ENCODE measurements at regions not wholly inside any gene's neighbourhood (a gene's known extent, or its start where the extent isn't known, plus 50 kb on each side); places are given as distances from the start of the nearest gene placed in this dataset.
"Not testable (repeated sequence)": the region's sequence is repeated elsewhere in the genome, so short reads cannot be mapped to it uniquely, and the experiment has no call there.

DNA sequence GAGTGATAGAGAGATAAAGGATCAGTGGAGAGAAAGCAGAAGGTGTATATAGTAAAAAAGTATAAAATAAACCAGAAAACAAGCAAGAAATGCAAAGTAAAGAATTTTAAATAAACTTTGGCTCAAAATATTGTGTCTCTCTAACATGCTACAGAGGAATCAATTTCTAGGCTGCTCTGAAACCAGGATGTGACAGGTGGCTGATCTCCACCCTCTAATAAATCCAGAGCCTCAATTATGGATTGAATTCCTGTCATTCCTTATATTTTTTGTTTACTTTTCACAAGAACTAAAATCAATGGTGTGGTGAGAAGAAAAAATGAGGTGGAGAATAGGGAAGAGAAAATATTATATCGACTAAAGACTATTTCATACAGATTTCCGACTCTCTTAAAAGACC lies 965.1 kb upstream of the SEMA6A start:
- DNase-seq (ENCODE audit: low spot score), result no peak
- intact Hi-C loops (cut with micrococcal nuclease; ENCODE audit: unreplicated experiment), result no loop called here
- TF ChIP-seq, protein P1, sequence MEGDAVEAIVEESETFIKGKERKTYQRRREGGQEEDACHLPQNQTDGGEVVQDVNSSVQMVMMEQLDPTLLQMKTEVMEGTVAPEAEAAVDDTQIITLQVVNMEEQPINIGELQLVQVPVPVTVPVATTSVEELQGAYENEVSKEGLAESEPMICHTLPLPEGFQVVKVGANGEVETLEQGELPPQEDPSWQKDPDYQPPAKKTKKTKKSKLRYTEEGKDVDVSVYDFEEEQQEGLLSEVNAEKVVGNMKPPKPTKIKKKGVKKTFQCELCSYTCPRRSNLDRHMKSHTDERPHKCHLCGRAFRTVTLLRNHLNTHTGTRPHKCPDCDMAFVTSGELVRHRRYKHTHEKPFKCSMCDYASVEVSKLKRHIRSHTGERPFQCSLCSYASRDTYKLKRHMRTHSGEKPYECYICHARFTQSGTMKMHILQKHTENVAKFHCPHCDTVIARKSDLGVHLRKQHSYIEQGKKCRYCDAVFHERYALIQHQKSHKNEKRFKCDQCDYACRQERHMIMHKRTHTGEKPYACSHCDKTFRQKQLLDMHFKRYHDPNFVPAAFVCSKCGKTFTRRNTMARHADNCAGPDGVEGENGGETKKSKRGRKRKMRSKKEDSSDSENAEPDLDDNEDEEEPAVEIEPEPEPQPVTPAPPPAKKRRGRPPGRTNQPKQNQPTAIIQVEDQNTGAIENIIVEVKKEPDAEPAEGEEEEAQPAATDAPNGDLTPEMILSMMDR (conservative IDR thresholded peaks at IDR 0.05; ENCODE audit: low read length), result no peak
- TF ChIP-seq EZH2phosphoT487 (IDR thresholded peaks at IDR 0.05; ENCODE audit: borderline replicate concordance, low read depth, low read length), result no peak
- POLR2A ChIA-PET, result interaction anchor here (0.5 to 0.7 kb wide), 2 partner anchors 541 to 897 kb away, joined by 5 to 7 read pairs; no protein-coding TSS in a partner anchor
- Histone ChIP-seq H3K9me3 (ENCODE audit: low read length) (no peaks in the 10 kb centered on the region), H4K20me1 (ENCODE audit: insufficient read depth, low read length) (no peaks in the 10 kb centered on the region), H3K4me3 (ENCODE audit: low read depth, low read length, poor library complexity, severe bottlenecking) (no peak overlapping the region), H2AFZ (ENCODE audit: low read length) (no peak overlapping the region), H3K27ac (ENCODE audit: low read depth, low read length, poor library complexity, severe bottlenecking) (no peak overlapping the region), H3K79me2 (ENCODE audit: insufficient read depth, low read depth, low read length) (no peaks in the 10 kb centered on the region), H3K36me3 (ENCODE audit: insufficient read depth, low read length) (no peaks in the 10 kb centered on the region), H3K9me2 (ENCODE audit: insufficient read depth, low read length) (no peaks in the 10 kb centered on the region), H3K4me2 (ENCODE audit: low read length) (no peak overlapping the region), H3K4me1 (ENCODE audit: insufficient read depth, low read length, poor library complexity, severe bottlenecking) (no peaks in the 10 kb centered on the region)
- no TSS peak for BruUV-seq (replicated peaks)
- CTCF ChIA-PET (ENCODE audit: unreplicated experiment), result no interaction called here

DNA sequence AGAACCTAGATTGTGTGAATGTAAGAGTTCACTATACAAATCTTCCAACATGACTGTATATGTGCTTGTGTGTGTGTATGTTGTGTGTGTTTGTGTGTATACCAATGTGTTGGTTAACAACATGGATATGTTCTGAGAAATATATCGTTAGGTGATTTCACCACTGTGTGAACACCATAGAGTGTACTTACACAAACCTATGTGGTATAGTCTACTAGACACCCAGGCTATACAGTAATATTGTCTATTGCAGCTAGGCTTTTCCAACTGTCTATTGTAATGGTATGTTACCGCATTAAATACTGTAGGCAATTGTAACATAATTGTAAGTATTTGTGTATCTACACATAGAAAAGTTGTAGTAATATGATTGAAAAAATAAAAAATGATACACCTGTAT lies 959.2 kb upstream of the SEMA6A start:
- no peak overlapping the region for H3K27ac ChIP-seq (ENCODE audit: low read depth, low read length, poor library complexity, severe bottlenecking)
- H3K9me3 ChIP-seq (ENCODE audit: low read length), result no peaks in the 10 kb centered on the region
- no peaks in the 10 kb centered on the region for H3K79me2 ChIP-seq (ENCODE audit: insufficient read depth, low read depth, low read length)
- no peaks in the 10 kb centered on the region for H4K20me1 ChIP-seq (ENCODE audit: insufficient read depth, low read length)
- no peak for TF ChIP-seq EZH2phosphoT487 (IDR thresholded peaks at IDR 0.05; ENCODE audit: borderline replicate concordance, low read depth, low read length)
- TF ChIP-seq, protein P1 (conservative IDR thresholded peaks at IDR 0.05; ENCODE audit: low read length), result no peak
- BruUV-seq (replicated peaks), result no TSS peak
- no peak overlapping the region for H2AFZ ChIP-seq (ENCODE audit: low read length)
- H3K9me2 ChIP-seq (ENCODE audit: insufficient read depth, low read length), result no peaks in the 10 kb centered on the region
- intact Hi-C loops (cut with micrococcal nuclease; ENCODE audit: unreplicated experiment), result no loop called here
- no peak for DNase-seq (ENCODE audit: low spot score)
- H3K4me2 ChIP-seq (ENCODE audit: low read length), result no peak overlapping the region
- ChIA-PET POLR2A (no interaction called here), CTCF (ENCODE audit: unreplicated experiment) (no interaction called here)
- no peak overlapping the region for H3K4me3 ChIP-seq (ENCODE audit: low read depth, low read length, poor library complexity, severe bottlenecking)
- no peaks in the 10 kb centered on the region for H3K36me3 ChIP-seq (ENCODE audit: insufficient read depth, low read length)
- H3K4me1 ChIP-seq (ENCODE audit: insufficient read depth, low read length, poor library complexity, severe bottlenecking), result no peaks in the 10 kb centered on the region

DNA sequence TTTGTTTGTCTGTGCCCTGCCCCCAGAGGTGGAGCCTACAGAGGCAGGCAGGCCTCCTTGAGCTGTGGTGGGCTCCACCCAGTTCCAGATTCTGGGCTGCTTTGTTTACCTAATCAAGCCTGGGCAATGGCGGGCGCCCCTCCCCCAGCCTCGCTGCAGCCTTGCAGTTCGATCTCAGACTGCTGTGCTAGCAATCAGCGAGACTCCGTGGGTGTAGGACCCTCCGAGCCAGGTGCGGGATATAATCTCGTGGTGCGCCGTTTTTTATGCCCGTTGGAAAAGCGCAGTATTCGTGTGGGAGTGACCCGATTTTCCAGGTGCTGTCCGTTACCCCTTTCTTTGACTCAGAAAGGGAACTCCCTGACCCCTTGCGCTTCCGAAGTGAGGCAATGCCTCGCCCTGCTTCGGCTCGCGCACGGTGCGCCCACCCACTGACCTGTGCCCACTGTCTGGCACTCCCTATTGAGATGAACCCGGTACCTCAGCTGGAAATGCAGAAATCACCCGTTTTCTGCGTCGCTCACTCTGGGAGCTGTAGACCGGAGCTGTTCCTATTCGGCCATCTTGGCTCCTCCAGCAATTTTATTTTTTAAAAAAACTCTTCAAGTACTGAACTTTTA lies 958.5 kb upstream of the SEMA6A start:
- CTCF ChIA-PET (ENCODE audit: unreplicated experiment); H3K9me2 ChIP-seq (ENCODE audit: insufficient read depth, low read length); BruUV-seq (replicated peaks); H3K79me2 ChIP-seq (ENCODE audit: insufficient read depth, low read depth, low read length); H3K36me3 ChIP-seq (ENCODE audit: insufficient read depth, low read length); H4K20me1 ChIP-seq (ENCODE audit: insufficient read depth, low read length); intact Hi-C loops (cut with micrococcal nuclease; ENCODE audit: unreplicated experiment); DNase-seq (ENCODE audit: low spot score); POLR2A ChIA-PET; H2AFZ ChIP-seq (ENCODE audit: low read length); H3K4me3 ChIP-seq (ENCODE audit: low read depth, low read length, poor library complexity, severe bottlenecking); H3K9me3 ChIP-seq (ENCODE audit: low read length); H3K4me1 ChIP-seq (ENCODE audit: insufficient read depth, low read length, poor library complexity, severe bottlenecking); H3K4me2 ChIP-seq (ENCODE audit: low read length); H3K27ac ChIP-seq (ENCODE audit: low read depth, low read length, poor library complexity, severe bottlenecking): not testable (repeated sequence)
